B cell (primary cell): ENCODE measurements at regions not wholly inside any gene's neighbourhood (a gene's known extent, or its start where the extent isn't known, plus 50 kb on each side); places are given as distances from the start of the nearest gene placed in this dataset.
"Not testable (repeated sequence)": the region's sequence is repeated elsewhere in the genome, so short reads cannot be mapped to it uniquely, and the experiment has no call there.

Source experiments
- ATAC-seq: fragments of 200-7000 bp; cut with Tn5 transposase; one replicate; pipeline ENCODE4 v1.10.0; 2021; ENCODE audit warnings: low read depth, mild to moderate bottlenecking, moderate number of reproducible peaks, moderate library complexity
- CTCF ChIA-PET: fragments of 350-600 bp; sonication (Branson Sonifier 250); formaldehyde crosslinking; loops from one replicate; lab custom pipeline; 2021; ENCODE audit warnings: antibody characterized with exemption, inconsistent platforms; lab: Charles Lee
- POLR2A ChIA-PET: fragments of 350-600 bp; sonication (Branson Sonifier 250); formaldehyde crosslinking; loops from one replicate; lab custom pipeline; 2021; ENCODE audit warnings: antibody characterized with exemption; lab: Charles Lee
- DNase-seq: peaks from one replicate; pipeline ENCODE4 v3.0.0; 2013
- H2AFZ ChIP-seq: 2 replicates; pipeline ENCODE4 v1.6.1; 2012; ENCODE audit warnings: mild to moderate bottlenecking, low read depth, low read length; ENCODE audit not compliant: insufficient read depth, poor library complexity, severe bottlenecking
- H3K27ac ChIP-seq, 2 donors: 1 replicate in 1 of 2; 2 replicates in 1 of 2; pipeline ENCODE4 v1.5.1; 2012 to 2013; ENCODE audit warnings: low read length in 2 of 2, mild to moderate bottlenecking in 2 of 2, moderate library complexity in 1 of 2
- H3K27me3 ChIP-seq, 4 experiments: fragments of 200-600 bp in 1 of 4; sonication (generic) in 1 of 4; replicated peaks in 1 of 4; 1 replicate in 2 of 4; 2 replicates in 2 of 4; pipeline versions ENCODE4 v1.6.1 to v1.7.0; 2013 to 2016; ENCODE audit warnings: low read length in 3 of 4, mild to moderate bottlenecking in 2 of 4, mixed read lengths in 1 of 4, moderate library complexity in 1 of 4; ENCODE audit not compliant: insufficient read depth in 4 of 4, control insufficient read depth in 3 of 4; ENCODE audit errors: control extremely low read depth in 1 of 4
- H3K36me3 ChIP-seq, 2 experiments: replicated peaks in 1 of 2; 1 replicate in 1 of 2; 2 replicates in 1 of 2; pipeline versions ENCODE4 v1.6.1 to v1.7.1; 2013; ENCODE audit warnings: low read length in 1 of 2; ENCODE audit not compliant: insufficient read depth in 2 of 2, control insufficient read depth in 1 of 2; ENCODE audit errors: control extremely low read depth in 1 of 2, extremely low read depth in 1 of 2
- H3K4me1 ChIP-seq, 2 donors: fragments of 200-600 bp in 1 of 2; sonication (generic) in 1 of 2; 1 replicate in 1 of 2; 2 replicates in 1 of 2; pipeline versions ENCODE4 v1.5.1 to v1.6.1; 2013 to 2017; ENCODE audit warnings: low read length in 2 of 2; ENCODE audit not compliant: control insufficient read depth in 2 of 2, insufficient read depth in 2 of 2
- H3K4me2 ChIP-seq: replicated peaks from 2 replicates; pipeline ENCODE3; 2012; ENCODE audit warnings: mild to moderate bottlenecking, low read depth, low read length; ENCODE audit not compliant: poor library complexity, severe bottlenecking
- H3K4me3 ChIP-seq, 5 experiments: fragments of 200-600 bp in 1 of 5; sonication (generic) in 1 of 5; 1 replicate in 3 of 5; 2 replicates in 2 of 5; pipeline versions ENCODE4 v1.5.1 to v1.7.0; 2011 to 2016; ENCODE audit warnings: low read length in 4 of 5, mild to moderate bottlenecking in 4 of 5, low read depth in 2 of 5, control low read depth in 1 of 5, moderate library complexity in 1 of 5; ENCODE audit not compliant: insufficient read depth in 1 of 5; ENCODE audit errors: control extremely low read depth in 1 of 5, extremely low read depth in 1 of 5
- H3K79me2 ChIP-seq: fragments of 200-600 bp; sonication (generic); one replicate; pipeline ENCODE4 v1.6.0; 2016; ENCODE audit warnings: low read length; ENCODE audit not compliant: control insufficient read depth, insufficient read depth
- H3K9ac ChIP-seq: fragments of 200-600 bp; sonication (generic); 2 replicates; pipeline ENCODE4 v1.6.1; 2017; ENCODE audit warnings: mild to moderate bottlenecking, low read length, moderate library complexity
- H3K9me3 ChIP-seq, 3 donors: one replicate each; pipeline versions ENCODE4 v1.6.1 to v1.7.1; 2013; ENCODE audit warnings: low read length in 2 of 3; ENCODE audit not compliant: control insufficient read depth in 2 of 3, insufficient read depth in 1 of 3; ENCODE audit errors: control extremely low read depth in 1 of 3
- H4K20me1 ChIP-seq: 2 replicates; pipeline ENCODE4 v1.6.0; 2012; ENCODE audit warnings: mild to moderate bottlenecking, low read length; ENCODE audit not compliant: insufficient read depth, control insufficient read depth, poor library complexity, severe bottlenecking
- H3K27ac Mint-ChIP-seq: one replicate; pipeline ENCODE4 v1.8.0; 2021; ENCODE audit warnings: mixed read lengths
- H3K27me3 Mint-ChIP-seq: one replicate; pipeline ENCODE4 v1.8.0; 2021; ENCODE audit warnings: mixed read lengths
- H3K4me1 Mint-ChIP-seq: one replicate; pipeline ENCODE4 v1.8.0; 2021; ENCODE audit warnings: mixed read lengths
- H3K4me3 Mint-ChIP-seq: one replicate; pipeline ENCODE4 v1.8.0; 2021; ENCODE audit warnings: mixed read lengths
- H3K9me3 Mint-ChIP-seq: one replicate; pipeline ENCODE4 v1.8.0; 2022; ENCODE audit warnings: mixed read lengths; ENCODE audit not compliant: insufficient read depth
- WGBS: methylation state at CpG from one replicate; pipeline ENCODE4 v1.1.5; 2013; ENCODE audit warnings: missing lambda C conversion rate; ENCODE audit not compliant: insufficient coverage; 5-methylcytosine and 5-hydroxymethylcytosine counted together
- intact Hi-C: fragments of 100-400 bp; cut with micrococcal nuclease; formaldehyde crosslinking; loops from one replicate; pipeline ENCODE4 v1.10.0; 2022

GRCh38 chr12:9468998-9469397, 138.7 kb downstream of the KLRB1 start:
- H3K79me2 ChIP-seq, POLR2A ChIA-PET, H3K4me3 Mint-ChIP-seq, H3K27me3 ChIP-seq, H2AFZ ChIP-seq, ATAC-seq, H3K27ac ChIP-seq, H4K20me1 ChIP-seq, H3K36me3 ChIP-seq, H3K4me1 ChIP-seq, H3K27me3 Mint-ChIP-seq, H3K9ac ChIP-seq, H3K9me3 Mint-ChIP-seq, H3K4me3 ChIP-seq, H3K4me2 ChIP-seq, H3K27ac Mint-ChIP-seq, intact Hi-C loops, H3K9me3 ChIP-seq: not testable (repeated sequence)
- peaks cover 12% of the 10 kb centered on the region for H3K4me1 Mint-ChIP-seq
- peak; percentile 40 for DNase-seq
- CTCF ChIA-PET = interaction anchor here (0.6 to 1.7 kb wide), 5 partner anchors 19 to 328 kb away, joined by 3 to 12 read pairs (median 3); no protein-coding TSS in a partner anchor
- 21% methylated on average over 3 of the region's 6 CpGs for WGBS

DNA sequence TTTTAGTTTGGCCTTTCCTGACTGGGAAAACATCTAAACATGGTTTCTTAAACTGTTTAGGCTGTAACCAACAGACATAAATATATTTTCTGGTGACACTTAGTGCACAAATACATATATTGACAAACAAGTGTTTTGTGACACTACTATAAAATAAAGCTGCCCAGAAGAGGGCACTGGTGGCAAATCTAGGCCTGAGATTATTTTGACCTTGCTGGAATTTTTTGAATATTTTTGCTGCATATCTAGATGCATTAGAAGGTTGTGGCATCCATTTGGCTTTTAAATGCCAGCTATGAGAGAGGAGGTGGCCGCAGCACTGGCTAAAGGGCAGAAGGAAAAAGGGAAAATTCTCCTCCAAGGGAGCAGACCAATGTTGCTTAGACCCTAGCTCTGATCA, 139.6 kb downstream of the KLRB1 start:
- ATAC-seq, H3K4me3 ChIP-seq: not testable (repeated sequence)

More for the DNA sequence above, 139.6 kb downstream of the KLRB1 start:
- no CpG with 5 or more reads among the region's 1 CpG for WGBS
- H3K4me2 ChIP-seq, H3K4me1 ChIP-seq, H3K27me3 ChIP-seq, H3K27me3 Mint-ChIP-seq, intact Hi-C loops, H3K79me2 ChIP-seq, H3K27ac ChIP-seq, H4K20me1 ChIP-seq, H3K9me3 ChIP-seq, H2AFZ ChIP-seq, H3K27ac Mint-ChIP-seq, DNase-seq, H3K9ac ChIP-seq, POLR2A ChIA-PET, H3K4me3 Mint-ChIP-seq, H3K9me3 Mint-ChIP-seq, H3K36me3 ChIP-seq: not testable (repeated sequence)
- peaks cover 12% of the 10 kb centered on the region for H3K4me1 Mint-ChIP-seq
- CTCF ChIA-PET = interaction anchor here (1.4 to 1.5 kb wide), 2 partner anchors 283 to 329 kb away, joined by 3 read pairs; no protein-coding TSS in a partner anchor
